ENCODE measurements at regions not wholly inside any gene's neighbourhood (a gene's known extent, or its start where the extent isn't known, plus 50 kb on each side); places are given as distances from the start of the nearest gene placed in this dataset.

- in situ Hi-C loops (cut with MboI; ENCODE audit: low sequenced_read_pairs) (no loop called here), dilution Hi-C loops (cut with HindIII; ENCODE audit: low sequenced_read_pairs, unreplicated experiment) (no loop called here), intact Hi-C loops (cut with micrococcal nuclease) (no loop called here)
- Histone ChIP-seq H3K18ac (ENCODE audit: low read depth, low read length) (no peak overlapping the region), H4K8ac (ENCODE audit: low read depth in 2 of 2, low read length in 2 of 2) (no peak overlapping the region), H3K27me3 (ENCODE audit: control insufficient read depth, insufficient read depth, low read length) (no peaks in the 10 kb centered on the region), H3K4me1 (ENCODE audit: control insufficient read depth, insufficient read depth, low read length) (no peaks in the 10 kb centered on the region), H2AFZ (replicated peaks; ENCODE audit: low read length, poor library complexity) (no peak overlapping the region), H3K36me3 (ENCODE audit: control insufficient read depth, insufficient read depth, low read length) (no peaks in the 10 kb centered on the region), H2BK20ac (ENCODE audit: low read depth, low read length) (no peak overlapping the region), H3K4me3 (ENCODE audit: insufficient read depth, low read depth, low read length) (no peak overlapping the region), H2AK9ac (replicated peaks; ENCODE audit: low read depth, low read length, poor library complexity) (no peak overlapping the region), H3K4me2 (ENCODE audit: low read depth, low read length) (no peak overlapping the region), H4K91ac (ENCODE audit: insufficient read depth, low read depth, low read length) (no peak overlapping the region), H3K56ac (ENCODE audit: extremely low read depth, insufficient read depth, low read length) (no peak overlapping the region), H4K5ac (ENCODE audit: low read depth, low read length) (no peak overlapping the region), H3K79me1 (ENCODE audit: low read depth in 1 of 2, low read length in 2 of 2) (no peaks in the 10 kb centered on the region), H2BK120ac (ENCODE audit: low read depth, low read length) (no peak overlapping the region), H3K14ac (replicated peaks; ENCODE audit: low read depth, low read length) (no peak overlapping the region), H3K4ac (ENCODE audit: low read depth, low read length) (no peak overlapping the region), H3K27ac (ENCODE audit: insufficient read depth, low read length) (no peak overlapping the region), H3K9me3 (ENCODE audit: control insufficient read depth, insufficient read depth, low read length) (peaks cover 41% of the 10 kb centered on the region), H3K9ac (ENCODE audit: low read depth, low read length) (no peak overlapping the region), H2AK5ac (ENCODE audit: low read depth, low read length) (no peak overlapping the region), H2BK5ac (ENCODE audit: low read depth, low read length, poor library complexity, severe bottlenecking) (no peak overlapping the region), H4K20me1 (ENCODE audit: insufficient read depth, low read length) (no peaks in the 10 kb centered on the region), H3K23ac (ENCODE audit: low read depth, low read length) (no peak overlapping the region), H2BK15ac (ENCODE audit: low read depth, low read length) (no peak overlapping the region), H3K9me1 (ENCODE audit: insufficient read depth, low read length) (no peaks in the 10 kb centered on the region)
- ChIA-PET CTCF (no interaction called here), POLR2A (ENCODE audit: unreplicated experiment) (no interaction called here)
- no peak for ATAC-seq (ENCODE audit: low read depth)
- no CpG with 5 or more reads among the region's 4 CpGs for WGBS, 2 experiments (ENCODE audit: extremely low coverage in 2 of 2, insufficient read length in 1 of 2)
- TF ChIP-seq USF2 (IDR thresholded peaks at IDR 0.05; ENCODE audit: low read depth, low read length): no peak
- no peak for TF ChIP-seq MAZ (IDR thresholded peaks at IDR 0.05; ENCODE audit: borderline replicate concordance, low read depth, low read length)
- TF ChIP-seq MXI1 (IDR thresholded peaks at IDR 0.05; ENCODE audit: borderline replicate concordance, low read depth, low read length): no peak
- no peak for TF ChIP-seq RCOR1 (IDR thresholded peaks at IDR 0.05; ENCODE audit: insufficient replicate concordance, low read length)
- TF ChIP-seq CHD1 (IDR thresholded peaks at IDR 0.05; ENCODE audit: low read depth, low read length): no peak
- TF ChIP-seq MAFK (IDR thresholded peaks at IDR 0.05; ENCODE audit: low read depth, low read length): no peak
- no peak for TF ChIP-seq CTCF (conservative IDR thresholded peaks at IDR 0.05; ENCODE audit: low read depth, low read length)
- no peak for TF ChIP-seq POLR2A (IDR thresholded peaks at IDR 0.05; ENCODE audit: low read depth, low read length)
- DNase-seq: no peak
- BruUV-seq (replicated peaks): no TSS peak
Observed at GRCh38 chr2:16225545-16225944, 285.2 kb downstream of the MYCN start.

All from IMR-90 (cell line).